ENCODE measurements at regions not wholly inside any gene's neighbourhood (a gene's known extent, or its start where the extent isn't known, plus 50 kb on each side); places are given as distances from the start of the nearest gene placed in this dataset.

- TF ChIP-seq CTCF (IDR thresholded peaks at IDR 0.05): no peak
- no peak for TF ChIP-seq POLR2A (IDR thresholded peaks at IDR 0.05)
- no peak for TF ChIP-seq POLR2AphosphoS5 (IDR thresholded peaks at IDR 0.05; ENCODE audit: insufficient read depth in 1 of 2, low read depth in 1 of 2)
- intact Hi-C loops (cut with DNase I): no loop called here
- Histone ChIP-seq H3K4me3 (no peak overlapping the region), H3K27ac (no peak overlapping the region), H3K36me3 (no peaks in the 10 kb centered on the region), H3K27me3 (no peaks in the 10 kb centered on the region), H3K4me1 (no peaks in the 10 kb centered on the region), H3K9me3 (no peaks in the 10 kb centered on the region)
- no peak for DNase-seq (ENCODE audit: extremely low spot score in 2 of 2)
These were observed 140.4 kb downstream of the ZNF518B start for GRCh38 chr4:10316851-10317250.

- H3K4me1 ChIP-seq: no peaks in the 10 kb centered on the region
- no peaks in the 10 kb centered on the region for H3K27me3 ChIP-seq
- intact Hi-C loops (cut with DNase I): no loop called here
- no peaks in the 10 kb centered on the region for H3K36me3 ChIP-seq
- no peak for TF ChIP-seq CTCF (IDR thresholded peaks at IDR 0.05)
- no peak for TF ChIP-seq POLR2A (IDR thresholded peaks at IDR 0.05)
- TF ChIP-seq POLR2AphosphoS5 (IDR thresholded peaks at IDR 0.05; ENCODE audit: insufficient read depth in 1 of 2, low read depth in 1 of 2): no peak
- no peak overlapping the region for H3K4me3 ChIP-seq
- H3K9me3 ChIP-seq: no peaks in the 10 kb centered on the region
- no peak overlapping the region for H3K27ac ChIP-seq
- no peak for DNase-seq (ENCODE audit: extremely low spot score in 2 of 2)
These were observed 141.6 kb downstream of the ZNF518B start for GRCh38 chr4:10315638-10316037.

GRCh38 chr4:10312568-10312967 lies 144.7 kb downstream of the ZNF518B start:
- Histone ChIP-seq H3K27me3 (no peaks in the 10 kb centered on the region), H3K36me3 (no peaks in the 10 kb centered on the region), H3K4me3 (no peak overlapping the region), H3K4me1 (no peaks in the 10 kb centered on the region), H3K9me3 (no peaks in the 10 kb centered on the region), H3K27ac (no peak overlapping the region)
- DNase-seq (ENCODE audit: extremely low spot score in 2 of 2): no peak
- TF ChIP-seq CTCF (IDR thresholded peaks at IDR 0.05): no peak
- no peak for TF ChIP-seq POLR2AphosphoS5 (IDR thresholded peaks at IDR 0.05; ENCODE audit: insufficient read depth in 1 of 2, low read depth in 1 of 2)
- TF ChIP-seq POLR2A (IDR thresholded peaks at IDR 0.05): no peak
- intact Hi-C loops (cut with DNase I): no loop called here

GRCh38 chr4:10311939-10312338 lies 145.3 kb downstream of the ZNF518B start:
- H3K36me3 ChIP-seq: no peaks in the 10 kb centered on the region
- intact Hi-C loops (cut with DNase I): no loop called here
- H3K4me1 ChIP-seq: no peaks in the 10 kb centered on the region
- TF ChIP-seq CTCF (IDR thresholded peaks at IDR 0.05): no peak
- no peak for TF ChIP-seq POLR2AphosphoS5 (IDR thresholded peaks at IDR 0.05; ENCODE audit: insufficient read depth in 1 of 2, low read depth in 1 of 2)
- no peak for TF ChIP-seq POLR2A (IDR thresholded peaks at IDR 0.05)
- DNase-seq (ENCODE audit: extremely low spot score in 2 of 2): no peak
- H3K27me3 ChIP-seq: no peaks in the 10 kb centered on the region
- H3K9me3 ChIP-seq: no peaks in the 10 kb centered on the region
- no peak overlapping the region for H3K27ac ChIP-seq
- no peak overlapping the region for H3K4me3 ChIP-seq

- H3K9me3 ChIP-seq: no peaks in the 10 kb centered on the region
- no peaks in the 10 kb centered on the region for H3K27me3 ChIP-seq
- no peak overlapping the region for H3K4me3 ChIP-seq
- no peak for DNase-seq (ENCODE audit: extremely low spot score in 2 of 2)
- intact Hi-C loops (cut with DNase I): no loop called here
- no peaks in the 10 kb centered on the region for H3K36me3 ChIP-seq
- H3K4me1 ChIP-seq: no peaks in the 10 kb centered on the region
- TF ChIP-seq POLR2AphosphoS5 (IDR thresholded peaks at IDR 0.05; ENCODE audit: insufficient read depth in 1 of 2, low read depth in 1 of 2) (no peak), POLR2A (IDR thresholded peaks at IDR 0.05) (no peak)
- no peak overlapping the region for H3K27ac ChIP-seq
These were observed 151.4 kb downstream of the ZNF518B start for GRCh38 chr4:10305816-10306215.

GRCh38 chr4:10303291-10303690 lies 153.9 kb downstream of the ZNF518B start:
- Histone ChIP-seq H3K27me3 (no peaks in the 10 kb centered on the region), H3K27ac (no peak overlapping the region), H3K4me3 (no peak overlapping the region), H3K9me3 (no peaks in the 10 kb centered on the region), H3K36me3 (no peaks in the 10 kb centered on the region), H3K4me1 (no peaks in the 10 kb centered on the region)
- DNase-seq (ENCODE audit: extremely low spot score in 2 of 2): no peak
- intact Hi-C loops (cut with DNase I): no loop called here
- TF ChIP-seq CTCF (IDR thresholded peaks at IDR 0.05) (no peak), POLR2A (IDR thresholded peaks at IDR 0.05) (no peak), POLR2AphosphoS5 (IDR thresholded peaks at IDR 0.05; ENCODE audit: insufficient read depth in 1 of 2, low read depth in 1 of 2) (no peak)

Data from vagina (tissue), 2 donors.